Medulla oblongata (tissue), 1 donor: ENCODE measurements at regions not wholly inside any gene's neighbourhood (a gene's known extent, or its start where the extent isn't known, plus 50 kb on each side); places are given as distances from the start of the nearest gene placed in this dataset.
"Not testable (repeated sequence)": the region's sequence is repeated elsewhere in the genome, so short reads cannot be mapped to it uniquely, and the experiment has no call there.

ENCODE experiments used
- DNase-seq: peaks from one replicate; pipeline ENCODE4 v3.0.0-alpha.2; 2015; ENCODE audit errors: extremely low spot score

- no peak for DNase-seq
Observed at GRCh38 chr1:67528141-67528540, 97.9 kb upstream of the SERBP1 start.

GRCh38 chr1:67530071-67530470 lies 99.9 kb upstream of the SERBP1 start:
- no peak for DNase-seq

- DNase-seq = peak; percentile 84
Observed at GRCh38 chr1:67532452-67533216, 102.4 kb upstream of the SERBP1 start.

- DNase-seq = no peak
Observed at GRCh38 chr1:67534627-67535065, 104.4 kb upstream of the SERBP1 start.

- peak; percentile 71 for DNase-seq
Observed at GRCh38 chr1:67535474-67535873, 105.3 kb upstream of the SERBP1 start.

- DNase-seq = peak; percentile 77
Observed at GRCh38 chr1:67536957-67537666, 106.9 kb upstream of the SERBP1 start.

- DNase-seq = peak; percentile 35
Observed at GRCh38 chr1:67537667-67538018, 107.4 kb upstream of the SERBP1 start.

- DNase-seq = no peak
Observed at GRCh38 chr1:67540025-67540732, 110.0 kb upstream of the SERBP1 start.

GRCh38 chr1:67540733-67541125 lies 110.5 kb upstream of the SERBP1 start:
- no peak for DNase-seq

- no peak for DNase-seq
Observed at GRCh38 chr1:67542747-67543146, 112.5 kb upstream of the SERBP1 start.

GRCh38 chr1:67544921-67545320 lies 114.7 kb upstream of the SERBP1 start:
- no peak for DNase-seq

- no peak for DNase-seq
Observed at GRCh38 chr1:67545364-67545763, 115.2 kb upstream of the SERBP1 start.

- DNase-seq = no peak
Observed at GRCh38 chr1:67551375-67551774, 121.2 kb upstream of the SERBP1 start.

- no peak for DNase-seq
Observed at GRCh38 chr1:67552336-67552759, 122.1 kb upstream of the SERBP1 start.

GRCh38 chr1:67554204-67554603 lies 124.0 kb upstream of the SERBP1 start:
- DNase-seq = not testable (repeated sequence)

GRCh38 chr1:67555461-67556296 lies 125.5 kb upstream of the SERBP1 start:
- no peak for DNase-seq

- no peak for DNase-seq
Observed at GRCh38 chr1:67556297-67556900, 126.2 kb upstream of the SERBP1 start.

GRCh38 chr1:67557696-67558448 lies 127.1 kb upstream of the GADD45A start:
- no peak for DNase-seq

- DNase-seq = no peak
Observed at GRCh38 chr1:67558449-67559193, 126.4 kb upstream of the GADD45A start.

GRCh38 chr1:67559222-67559700 lies 125.7 kb upstream of the GADD45A start:
- DNase-seq = peak; percentile 16
